HepG2 (cell line): ENCODE measurements at regions not wholly inside any gene's neighbourhood (a gene's known extent, or its start where the extent isn't known, plus 50 kb on each side); places are given as distances from the start of the nearest gene placed in this dataset.
"Not testable (repeated sequence)": the region's sequence is repeated elsewhere in the genome, so short reads cannot be mapped to it uniquely, and the experiment has no call there.

Experiments used
- ATAC-seq: fragments of 200-7000 bp; cut with Tn5 transposase; 3 replicates; pipeline ENCODE4 v1.9.1; 2020; ENCODE audit warnings: mild to moderate bottlenecking, moderate library complexity
- BruUV-seq: library from RNA; stranded (reverse); fragments of 400-500 nt; replicated peaks from 2 replicates; lab custom pipeline; 2021; lab: Mats Ljungman, UMichigan
- CTCF ChIA-PET: fragments of 300-600 bp; formaldehyde crosslinking; extraction: SDS; loops from one replicate; lab custom pipeline; 2021; ENCODE audit warnings: low total read pairs, inconsistent platforms, low intra/inter-chr PET ratio; lab: Yijun Ruan, JAX
- POLR2A ChIA-PET: fragments of 350-600 bp; sonication (Branson Sonifier 250); formaldehyde crosslinking; loops from one replicate; lab custom pipeline; 2020; ENCODE audit warnings: antibody characterized with exemption, inconsistent platforms; lab: Yijun Ruan, JAX
- DNase-seq: peaks from one replicate; pipeline ENCODE4 v3.0.0-alpha.2; 2015; ENCODE audit warnings: low spot score
- FAIRE-seq: peaks from 3 replicates; lab custom pipeline; 2011; peaks lifted over from hg19 to GRCh38; lab: Jason Lieb, UNC
- H2AFZ ChIP-seq: one replicate; pipeline ENCODE4 v1.6.1; 2011; ENCODE audit warnings: low read length, inconsistent platforms
- H3K27ac ChIP-seq: fragments of 300-600 bp; 3 replicates; pipeline ENCODE4 v1.8.0; 2011; ENCODE audit warnings: mixed run types, mild to moderate bottlenecking, mixed read lengths, low read length, inconsistent platforms; ENCODE audit not compliant: insufficient read depth; ENCODE audit errors: extremely low read length
- H3K27me3 ChIP-seq, 2 experiments: fragments of 200-600 bp in 1 of 2; 2 replicates in 1 of 2; 3 replicates in 1 of 2; pipeline versions ENCODE4 v1.6.0 to v1.8.0; 2011; ENCODE audit warnings: low read length in 2 of 2, mild to moderate bottlenecking in 2 of 2, moderate library complexity in 2 of 2, inconsistent platforms in 1 of 2; ENCODE audit not compliant: insufficient read depth in 2 of 2, control insufficient read depth in 1 of 2
- H3K36me3 ChIP-seq, 2 experiments: fragments of 200-600 bp in 1 of 2; replicated peaks in 1 of 2; 2 replicates in 1 of 2; 3 replicates in 1 of 2; pipeline versions ENCODE4 v1.5.1 to v1.8.0; 2011; ENCODE audit warnings: low read length in 2 of 2, inconsistent platforms in 1 of 2; ENCODE audit not compliant: insufficient read depth in 2 of 2, control insufficient read depth in 1 of 2
- H3K4me1 ChIP-seq: 2 replicates; pipeline ENCODE4 v1.5.1; 2012; ENCODE audit warnings: low read length, inconsistent platforms; ENCODE audit not compliant: insufficient read depth
- H3K4me2 ChIP-seq: 2 replicates; pipeline ENCODE4 v1.6.0; 2011; ENCODE audit warnings: low read depth, low read length, inconsistent platforms
- H3K4me3 ChIP-seq, 3 experiments: fragments of 200-600 bp in 1 of 3; sonication (generic), shearing (Covaris generic) in 1 of 3; replicated peaks in 1 of 3; 2 replicates each; pipeline ENCODE4 v1.5.1; 2011 to 2016; ENCODE audit warnings: low read length in 3 of 3, inconsistent platforms in 2 of 3, low read depth in 2 of 3, mild to moderate bottlenecking in 2 of 3, control low read depth in 1 of 3, mixed read lengths in 1 of 3; ENCODE audit not compliant: insufficient read depth in 1 of 3
- H3K79me2 ChIP-seq: one replicate; pipeline ENCODE4 v1.6.1; 2011; ENCODE audit warnings: low read length, inconsistent platforms; ENCODE audit not compliant: insufficient read depth
- H3K9ac ChIP-seq: 2 replicates; pipeline ENCODE4 v1.6.0; 2011; ENCODE audit warnings: mild to moderate bottlenecking, low read depth, low read length, inconsistent platforms; ENCODE audit not compliant: insufficient read depth
- H3K9me3 ChIP-seq: 2 replicates; pipeline ENCODE4 v1.5.1; 2012; ENCODE audit warnings: mild to moderate bottlenecking, low read length
- H4K20me1 ChIP-seq: 2 replicates; pipeline ENCODE4 v1.6.0; 2011; ENCODE audit warnings: inconsistent platforms, mild to moderate bottlenecking, low read length, moderate library complexity; ENCODE audit not compliant: insufficient read depth
- ARNT2 ChIP-seq: sonication (generic); formaldehyde crosslinking; IDR thresholded peaks from 2 replicates; pipeline ENCODE4 v1.8.0; 2022; ENCODE audit warnings: mild to moderate bottlenecking, low read depth, missing genetic modification reagents, moderate library complexity
- DNMT3B ChIP-seq: conservative IDR thresholded peaks from 2 replicates; pipeline ENCODE4 v1.6.1; 2016; ENCODE audit warnings: missing biosample characterization, control low read depth
- GTF3A ChIP-seq: sonication (generic); formaldehyde crosslinking; conservative IDR thresholded peaks from 2 replicates; pipeline ENCODE4 v1.4.0; 2020; ENCODE audit warnings: mild to moderate bottlenecking, missing genetic modification reagents
- JDP2 ChIP-seq: sonication (generic); formaldehyde crosslinking; IDR thresholded peaks from 2 replicates; pipeline ENCODE4 v1.8.1; 2022; ENCODE audit warnings: missing genetic modification reagents, borderline replicate concordance
- NFYB ChIP-seq: sonication (generic); formaldehyde crosslinking; IDR thresholded peaks from 2 replicates; pipeline ENCODE4 v1.4.0; 2020; ENCODE audit warnings: missing genetic modification reagents
- SMAD3 ChIP-seq: sonication (generic); formaldehyde crosslinking; IDR thresholded peaks from 2 replicates; pipeline ENCODE4 v1.4.0; 2020; ENCODE audit warnings: missing genetic modification reagents
- ZNF562 ChIP-seq: sonication (generic); formaldehyde crosslinking; IDR thresholded peaks from 2 replicates; pipeline ENCODE4 v1.8.0; 2022; ENCODE audit warnings: missing genetic modification reagents, borderline replicate concordance
- ZNF790 ChIP-seq: sonication (generic); formaldehyde crosslinking; IDR thresholded peaks from 2 replicates; pipeline ENCODE4 v1.8.0; 2022; ENCODE audit warnings: missing genetic modification reagents, mild to moderate bottlenecking, borderline replicate concordance
- WGBS: methylation state at CpG from one replicate; pipeline ENCODE4 v1.1.6; 2017; ENCODE audit warnings: low lambda C conversion rate; 5-methylcytosine and 5-hydroxymethylcytosine counted together
- in situ Hi-C: cut with HindIII; loops from 2 replicates; pipeline ENCODE4 v1.10.0; 2017; ENCODE audit warnings: low pct_unique_long_range_greater_than_20kb; ENCODE audit not compliant: extremely low pct_ligation_motif_present
- intact Hi-C: fragments of 100-400 bp; cut with micrococcal nuclease; formaldehyde crosslinking; loops from one replicate; pipeline ENCODE4 v1.10.0; 2022; ENCODE audit not compliant: unreplicated experiment
- TF ChIP-seq, protein P1 (sequence below): sonication (generic); formaldehyde crosslinking; IDR thresholded peaks from 2 replicates; pipeline ENCODE4 v1.4.0; 2020; ENCODE audit warnings: missing genetic modification reagents
- TF ChIP-seq, protein P2 (sequence below): sonication (generic); formaldehyde crosslinking; IDR thresholded peaks from 2 replicates; pipeline ENCODE4 v1.8.0; 2022; ENCODE audit warnings: mild to moderate bottlenecking, missing genetic modification reagents, moderate library complexity

DNA sequence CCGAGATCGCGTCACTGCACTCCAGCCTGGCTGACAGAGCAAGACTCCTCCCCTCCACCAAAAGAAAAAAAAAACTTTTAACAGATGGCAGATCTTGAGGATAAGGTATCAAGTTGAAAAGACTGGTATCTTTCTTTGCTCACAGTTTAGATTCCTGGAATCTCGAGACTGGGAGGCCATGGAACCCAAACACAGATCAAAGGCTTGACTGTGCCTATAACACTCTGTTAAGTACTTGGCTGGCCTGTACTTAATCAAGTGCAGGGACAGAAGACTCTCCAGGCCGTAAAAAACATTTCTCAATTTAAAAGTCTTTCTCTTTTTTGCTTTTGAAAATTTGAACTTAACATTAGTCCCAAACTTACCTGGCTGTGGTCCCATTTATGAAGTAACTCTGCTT, 107.1 kb upstream of the ZNF516 start:
- peaks cover 1 to 8% of the 10 kb centered on the region in 2 experiments; a peak in 1 of 5 replicates for H3K27me3 ChIP-seq
- H3K4me3 ChIP-seq: no peak overlapping the region
- BruUV-seq: no TSS peak
- ATAC-seq (no peak), DNase-seq (no peak), FAIRE-seq (no peak)
- no peaks in the 10 kb centered on the region for H3K79me2 ChIP-seq
- no peak overlapping the region for H3K27ac ChIP-seq
- H3K9me3 ChIP-seq: no peaks in the 10 kb centered on the region
- ChIA-PET POLR2A (no interaction called here), CTCF (no interaction called here)
- no peak overlapping the region for H2AFZ ChIP-seq
- in situ Hi-C loops (no loop called here), intact Hi-C loops (no loop called here)
- H3K4me2 ChIP-seq: no peak overlapping the region
- TF ChIP-seq SMAD3 (CRISPR knock-in tag) (no peak), NFYB (CRISPR knock-in tag) (no peak), JDP2 (CRISPR knock-in tag) (no peak), ZNF790 (CRISPR knock-in tag) (no peak), ZNF562 (CRISPR knock-in tag) (no peak), DNMT3B (CRISPR knock-in tag) (no peak), GTF3A (CRISPR knock-in tag) (no peak), ARNT2 (CRISPR knock-in tag) (no peak)
- TF ChIP-seq, protein P1, sequence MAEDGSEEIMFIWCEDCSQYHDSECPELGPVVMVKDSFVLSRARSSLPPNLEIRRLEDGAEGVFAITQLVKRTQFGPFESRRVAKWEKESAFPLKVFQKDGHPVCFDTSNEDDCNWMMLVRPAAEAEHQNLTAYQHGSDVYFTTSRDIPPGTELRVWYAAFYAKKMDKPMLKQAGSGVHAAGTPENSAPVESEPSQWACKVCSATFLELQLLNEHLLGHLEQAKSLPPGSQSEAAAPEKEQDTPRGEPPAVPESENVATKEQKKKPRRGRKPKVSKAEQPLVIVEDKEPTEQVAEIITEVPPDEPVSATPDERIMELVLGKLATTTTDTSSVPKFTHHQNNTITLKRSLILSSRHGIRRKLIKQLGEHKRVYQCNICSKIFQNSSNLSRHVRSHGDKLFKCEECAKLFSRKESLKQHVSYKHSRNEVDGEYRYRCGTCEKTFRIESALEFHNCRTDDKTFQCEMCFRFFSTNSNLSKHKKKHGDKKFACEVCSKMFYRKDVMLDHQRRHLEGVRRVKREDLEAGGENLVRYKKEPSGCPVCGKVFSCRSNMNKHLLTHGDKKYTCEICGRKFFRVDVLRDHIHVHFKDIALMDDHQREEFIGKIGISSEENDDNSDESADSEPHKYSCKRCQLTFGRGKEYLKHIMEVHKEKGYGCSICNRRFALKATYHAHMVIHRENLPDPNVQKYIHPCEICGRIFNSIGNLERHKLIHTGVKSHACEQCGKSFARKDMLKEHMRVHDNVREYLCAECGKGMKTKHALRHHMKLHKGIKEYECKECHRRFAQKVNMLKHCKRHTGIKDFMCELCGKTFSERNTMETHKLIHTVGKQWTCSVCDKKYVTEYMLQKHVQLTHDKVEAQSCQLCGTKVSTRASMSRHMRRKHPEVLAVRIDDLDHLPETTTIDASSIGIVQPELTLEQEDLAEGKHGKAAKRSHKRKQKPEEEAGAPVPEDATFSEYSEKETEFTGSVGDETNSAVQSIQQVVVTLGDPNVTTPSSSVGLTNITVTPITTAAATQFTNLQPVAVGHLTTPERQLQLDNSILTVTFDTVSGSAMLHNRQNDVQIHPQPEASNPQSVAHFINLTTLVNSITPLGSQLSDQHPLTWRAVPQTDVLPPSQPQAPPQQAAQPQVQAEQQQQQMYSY (CRISPR knock-in tag): no peak
- TF ChIP-seq, protein P2, sequence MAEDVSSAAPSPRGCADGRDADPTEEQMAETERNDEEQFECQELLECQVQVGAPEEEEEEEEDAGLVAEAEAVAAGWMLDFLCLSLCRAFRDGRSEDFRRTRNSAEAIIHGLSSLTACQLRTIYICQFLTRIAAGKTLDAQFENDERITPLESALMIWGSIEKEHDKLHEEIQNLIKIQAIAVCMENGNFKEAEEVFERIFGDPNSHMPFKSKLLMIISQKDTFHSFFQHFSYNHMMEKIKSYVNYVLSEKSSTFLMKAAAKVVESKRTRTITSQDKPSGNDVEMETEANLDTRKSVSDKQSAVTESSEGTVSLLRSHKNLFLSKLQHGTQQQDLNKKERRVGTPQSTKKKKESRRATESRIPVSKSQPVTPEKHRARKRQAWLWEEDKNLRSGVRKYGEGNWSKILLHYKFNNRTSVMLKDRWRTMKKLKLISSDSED: no peak
- no peak overlapping the region for H3K9ac ChIP-seq
- H3K4me1 ChIP-seq: no peaks in the 10 kb centered on the region
- H3K36me3 ChIP-seq: no peaks in the 10 kb centered on the region
- WGBS: 67% methylated on average over 5 of the region's 5 CpGs
- H4K20me1 ChIP-seq: no peaks in the 10 kb centered on the region

DNA sequence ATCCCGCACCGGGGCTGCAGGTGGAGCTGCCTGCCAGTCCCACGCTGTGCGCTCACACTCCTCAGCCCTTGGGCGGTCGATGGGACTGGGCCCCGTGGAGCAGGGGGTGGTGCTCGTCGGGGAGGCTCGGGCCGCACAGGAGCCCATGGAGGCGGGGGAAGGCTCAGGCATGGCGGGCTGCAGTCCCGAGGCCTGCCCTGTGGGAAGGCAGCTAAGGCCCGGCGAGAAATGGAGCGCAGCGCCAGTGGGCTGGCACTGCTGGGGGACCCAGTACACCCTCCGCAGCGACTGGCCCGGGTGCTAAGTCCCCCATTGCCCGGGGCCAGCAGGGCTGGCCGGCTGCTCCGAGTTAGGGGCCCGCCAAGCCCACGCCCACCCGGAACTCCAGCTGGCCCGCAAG, 105.0 kb upstream of the ZNF516 start:
- CTCF ChIA-PET, H3K4me2 ChIP-seq, H3K9ac ChIP-seq, ATAC-seq, FAIRE-seq, H2AFZ ChIP-seq, H3K36me3 ChIP-seq, intact Hi-C loops, POLR2A ChIA-PET, DNase-seq, H3K27ac ChIP-seq, H3K4me3 ChIP-seq, H3K4me1 ChIP-seq, H3K9me3 ChIP-seq, H4K20me1 ChIP-seq, in situ Hi-C loops, H3K27me3 ChIP-seq, H3K79me2 ChIP-seq, BruUV-seq: not testable (repeated sequence)
- WGBS: 100% methylated on average over 1 of the region's 28 CpGs
